Activated T-helper 17 cell treated with anti-CD3 and anti-CD28 coated beads, Interleukin-2, amount 50 U/mL, for 72 hours (primary cell): ENCODE measurements at regions not wholly inside any gene's neighbourhood (a gene's known extent, or its start where the extent isn't known, plus 50 kb on each side); places are given as distances from the start of the nearest gene placed in this dataset.
"Not testable (repeated sequence)": the region's sequence is repeated elsewhere in the genome, so short reads cannot be mapped to it uniquely, and the experiment has no call there.

ENCODE experiments used
- ATAC-seq: fragments of 150-1000 bp; cut with Tn5 transposase; replicated peaks from 2 replicates; pipeline ENCODE4 v1.10.0; 2021; ENCODE audit warnings: mild to moderate bottlenecking, moderate library complexity
- H3K27ac Mint-ChIP-seq: one replicate; pipeline ENCODE4 v1.8.0; 2022; ENCODE audit warnings: mixed read lengths
- H3K27me3 Mint-ChIP-seq: one replicate; pipeline ENCODE4 v1.8.0; 2022; ENCODE audit warnings: mixed read lengths
- H3K36me3 Mint-ChIP-seq: one replicate; pipeline ENCODE4 v1.8.0; 2022; ENCODE audit warnings: low read depth, mild to moderate bottlenecking, mixed read lengths
- H3K4me1 Mint-ChIP-seq: one replicate; pipeline ENCODE4 v1.8.0; 2022; ENCODE audit warnings: mixed read lengths
- H3K4me3 Mint-ChIP-seq: one replicate; pipeline ENCODE4 v1.8.0; 2022; ENCODE audit warnings: mild to moderate bottlenecking, mixed read lengths
- H3K9me3 Mint-ChIP-seq: one replicate; pipeline ENCODE4 v1.8.0; 2022; ENCODE audit warnings: mixed read lengths

- H3K27ac Mint-ChIP-seq: no peak overlapping the region
- no peaks in the 10 kb centered on the region for H3K9me3 Mint-ChIP-seq
- no peak overlapping the region for H3K4me3 Mint-ChIP-seq
Observed at GRCh38 chr1:115545096-115545720, 96.6 kb upstream of the VANGL1 start.

GRCh38 chr1:115544131-115544530, 97.6 kb upstream of the VANGL1 start:
- peaks cover 15% of the 10 kb centered on the region for H3K27me3 Mint-ChIP-seq
- H3K27ac Mint-ChIP-seq: no peak overlapping the region
- H3K4me1 Mint-ChIP-seq: no peaks in the 10 kb centered on the region
- no peak overlapping the region for H3K4me3 Mint-ChIP-seq
- ATAC-seq: no peak
- no peaks in the 10 kb centered on the region for H3K36me3 Mint-ChIP-seq
- H3K9me3 Mint-ChIP-seq: no peaks in the 10 kb centered on the region

More at GRCh38 chr1:115545096-115545720, 96.6 kb upstream of the VANGL1 start:
- Mint-ChIP-seq H3K4me1 (no peaks in the 10 kb centered on the region), H3K27me3 (peaks cover 10% of the 10 kb centered on the region), H3K36me3 (no peaks in the 10 kb centered on the region)
- ATAC-seq: no peak

GRCh38 chr1:115543247-115543646, 98.5 kb upstream of the VANGL1 start:
- Mint-ChIP-seq H3K27me3 (peaks cover 17% of the 10 kb centered on the region), H3K27ac (no peak overlapping the region), H3K9me3 (no peaks in the 10 kb centered on the region), H3K36me3 (no peaks in the 10 kb centered on the region), H3K4me3 (no peak overlapping the region), H3K4me1 (no peaks in the 10 kb centered on the region)
- no peak for ATAC-seq

- Mint-ChIP-seq H3K9me3 (no peaks in the 10 kb centered on the region), H3K27me3 (peaks cover 20% of the 10 kb centered on the region), H3K27ac (no peak overlapping the region), H3K4me1 (no peaks in the 10 kb centered on the region), H3K36me3 (no peaks in the 10 kb centered on the region), H3K4me3 (no peak overlapping the region)
- no peak for ATAC-seq
Observed at GRCh38 chr1:115539736-115540135, 102.0 kb upstream of the VANGL1 start.

GRCh38 chr1:115539061-115539460, 102.7 kb upstream of the VANGL1 start:
- H3K4me1 Mint-ChIP-seq: no peaks in the 10 kb centered on the region
- no peaks in the 10 kb centered on the region for H3K36me3 Mint-ChIP-seq
- H3K27ac Mint-ChIP-seq: no peak overlapping the region
- no peak overlapping the region for H3K4me3 Mint-ChIP-seq
- peaks cover 19% of the 10 kb centered on the region for H3K27me3 Mint-ChIP-seq
- H3K9me3 Mint-ChIP-seq: no peaks in the 10 kb centered on the region
- ATAC-seq: no peak

GRCh38 chr1:115538579-115538978, 103.2 kb upstream of the VANGL1 start:
- Mint-ChIP-seq H3K4me1 (no peaks in the 10 kb centered on the region), H3K4me3 (no peak overlapping the region), H3K27me3 (peaks cover 17% of the 10 kb centered on the region), H3K36me3 (no peaks in the 10 kb centered on the region), H3K27ac (no peak overlapping the region), H3K9me3 (no peaks in the 10 kb centered on the region)
- no peak for ATAC-seq

GRCh38 chr1:115537415-115537814, 104.4 kb upstream of the VANGL1 start:
- H3K4me3 Mint-ChIP-seq: no peak overlapping the region
- ATAC-seq: no peak
- H3K27ac Mint-ChIP-seq: no peak overlapping the region
- H3K27me3 Mint-ChIP-seq: peaks cover 13% of the 10 kb centered on the region
- no peaks in the 10 kb centered on the region for H3K4me1 Mint-ChIP-seq
- no peaks in the 10 kb centered on the region for H3K36me3 Mint-ChIP-seq
- no peaks in the 10 kb centered on the region for H3K9me3 Mint-ChIP-seq

- Mint-ChIP-seq H3K27ac (no peak overlapping the region), H3K9me3 (no peaks in the 10 kb centered on the region), H3K4me1 (no peaks in the 10 kb centered on the region), H3K27me3 (peaks cover 13% of the 10 kb centered on the region), H3K36me3 (no peaks in the 10 kb centered on the region), H3K4me3 (no peak overlapping the region)
- no peak for ATAC-seq
Observed at GRCh38 chr1:115536279-115536816, 105.4 kb upstream of the VANGL1 start.

GRCh38 chr1:115534106-115534505, 107.7 kb upstream of the VANGL1 start:
- Mint-ChIP-seq H3K4me1 (no peaks in the 10 kb centered on the region), H3K9me3 (no peaks in the 10 kb centered on the region), H3K27me3 (peaks cover 5% of the 10 kb centered on the region), H3K27ac (no peak overlapping the region), H3K36me3 (no peaks in the 10 kb centered on the region), H3K4me3 (no peak overlapping the region)
- ATAC-seq: no peak

- Mint-ChIP-seq H3K36me3 (no peaks in the 10 kb centered on the region), H3K27me3 (peaks cover 10% of the 10 kb centered on the region), H3K4me1 (no peaks in the 10 kb centered on the region), H3K9me3 (no peaks in the 10 kb centered on the region), H3K4me3 (no peak overlapping the region), H3K27ac (no peak overlapping the region)
- ATAC-seq: no peak
Observed at GRCh38 chr1:115531631-115532264, 110.0 kb upstream of the VANGL1 start.

GRCh38 chr1:115530407-115530806, 111.4 kb upstream of the VANGL1 start:
- no peak for ATAC-seq
- no peaks in the 10 kb centered on the region for H3K36me3 Mint-ChIP-seq
- H3K9me3 Mint-ChIP-seq: no peaks in the 10 kb centered on the region
- no peak overlapping the region for H3K4me3 Mint-ChIP-seq
- H3K4me1 Mint-ChIP-seq: no peaks in the 10 kb centered on the region
- H3K27ac Mint-ChIP-seq: no peak overlapping the region
- H3K27me3 Mint-ChIP-seq: peaks cover 7% of the 10 kb centered on the region

GRCh38 chr1:115529216-115529897, 112.4 kb upstream of the VANGL1 start:
- Mint-ChIP-seq H3K27ac (no peak overlapping the region), H3K27me3 (peaks cover 7% of the 10 kb centered on the region), H3K9me3 (no peaks in the 10 kb centered on the region), H3K36me3 (no peaks in the 10 kb centered on the region), H3K4me3 (no peak overlapping the region), H3K4me1 (no peaks in the 10 kb centered on the region)
- no peak for ATAC-seq

GRCh38 chr1:115528336-115528735, 113.4 kb upstream of the VANGL1 start:
- not testable (repeated sequence) for H3K4me3 Mint-ChIP-seq, ATAC-seq, H3K9me3 Mint-ChIP-seq, H3K27ac Mint-ChIP-seq, H3K4me1 Mint-ChIP-seq, H3K27me3 Mint-ChIP-seq, H3K36me3 Mint-ChIP-seq

- H3K27ac Mint-ChIP-seq: no peak overlapping the region
- H3K4me1 Mint-ChIP-seq: no peaks in the 10 kb centered on the region
- no peak overlapping the region for H3K4me3 Mint-ChIP-seq
- peaks cover 7% of the 10 kb centered on the region for H3K27me3 Mint-ChIP-seq
- no peak for ATAC-seq
- H3K36me3 Mint-ChIP-seq: no peaks in the 10 kb centered on the region
- H3K9me3 Mint-ChIP-seq: no peaks in the 10 kb centered on the region
Observed at GRCh38 chr1:115527746-115528145, 114.0 kb upstream of the VANGL1 start.

GRCh38 chr1:115526900-115527299, 114.9 kb upstream of the VANGL1 start:
- H3K27me3 Mint-ChIP-seq: peaks cover 7% of the 10 kb centered on the region
- H3K9me3 Mint-ChIP-seq: no peaks in the 10 kb centered on the region
- H3K4me1 Mint-ChIP-seq: no peaks in the 10 kb centered on the region
- H3K4me3 Mint-ChIP-seq: no peak overlapping the region
- no peak overlapping the region for H3K27ac Mint-ChIP-seq
- ATAC-seq: no peak
- H3K36me3 Mint-ChIP-seq: no peaks in the 10 kb centered on the region
